ENCODE measurements at regions not wholly inside any gene's neighbourhood (a gene's known extent, or its start where the extent isn't known, plus 50 kb on each side); places are given as distances from the start of the nearest gene placed in this dataset.

DNA sequence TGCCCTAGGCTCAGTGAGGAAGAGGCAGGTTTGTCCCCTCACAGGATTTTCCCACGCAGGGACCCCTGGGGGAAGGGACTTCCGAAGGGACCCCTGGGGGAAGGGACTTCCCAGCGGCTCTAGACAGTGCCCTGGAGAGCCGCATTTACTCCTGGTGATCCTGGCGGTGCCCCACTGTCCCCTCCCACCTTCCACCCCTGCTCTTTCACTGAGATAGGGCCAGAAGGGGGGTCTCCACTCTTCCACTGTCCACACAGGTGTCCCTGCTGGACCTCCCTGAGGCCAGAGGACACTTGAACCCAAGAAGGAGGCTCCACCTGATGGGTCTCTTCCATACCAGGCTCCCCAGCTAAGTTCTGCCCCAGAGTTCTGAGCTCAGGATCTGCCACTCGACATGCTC lies 1333.9 kb downstream of the BRD1 start:
- TF ChIP-seq, protein P1, sequence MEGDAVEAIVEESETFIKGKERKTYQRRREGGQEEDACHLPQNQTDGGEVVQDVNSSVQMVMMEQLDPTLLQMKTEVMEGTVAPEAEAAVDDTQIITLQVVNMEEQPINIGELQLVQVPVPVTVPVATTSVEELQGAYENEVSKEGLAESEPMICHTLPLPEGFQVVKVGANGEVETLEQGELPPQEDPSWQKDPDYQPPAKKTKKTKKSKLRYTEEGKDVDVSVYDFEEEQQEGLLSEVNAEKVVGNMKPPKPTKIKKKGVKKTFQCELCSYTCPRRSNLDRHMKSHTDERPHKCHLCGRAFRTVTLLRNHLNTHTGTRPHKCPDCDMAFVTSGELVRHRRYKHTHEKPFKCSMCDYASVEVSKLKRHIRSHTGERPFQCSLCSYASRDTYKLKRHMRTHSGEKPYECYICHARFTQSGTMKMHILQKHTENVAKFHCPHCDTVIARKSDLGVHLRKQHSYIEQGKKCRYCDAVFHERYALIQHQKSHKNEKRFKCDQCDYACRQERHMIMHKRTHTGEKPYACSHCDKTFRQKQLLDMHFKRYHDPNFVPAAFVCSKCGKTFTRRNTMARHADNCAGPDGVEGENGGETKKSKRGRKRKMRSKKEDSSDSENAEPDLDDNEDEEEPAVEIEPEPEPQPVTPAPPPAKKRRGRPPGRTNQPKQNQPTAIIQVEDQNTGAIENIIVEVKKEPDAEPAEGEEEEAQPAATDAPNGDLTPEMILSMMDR (IDR thresholded peaks at IDR 0.05) = no peak
- TF ChIP-seq POLR2A (IDR thresholded peaks at IDR 0.05) = no peak

Measured in tibial nerve (tissue), 3 donors.